Sigmoid colon (tissue), 4 donors: ENCODE measurements at regions not wholly inside any gene's neighbourhood (a gene's known extent, or its start where the extent isn't known, plus 50 kb on each side); places are given as distances from the start of the nearest gene placed in this dataset.

Experiments used
- EP300 ChIP-seq, 4 donors: sonication (generic); formaldehyde crosslinking; IDR thresholded peaks; one replicate each; pipeline ENCODE4 v1.6.1; 2017; ENCODE audit warnings: antibody characterized with exemption in 4 of 4
- POLR2A ChIP-seq, 2 donors: fragments of 450-650 bp; IDR thresholded peaks; one replicate each; pipeline ENCODE4 v1.6.1; 2016; ENCODE audit warnings: antibody characterized with exemption in 2 of 2, mild to moderate bottlenecking in 2 of 2, moderate library complexity in 2 of 2
- POLR2AphosphoS5 ChIP-seq, 4 donors: sonication (generic); formaldehyde crosslinking; IDR thresholded peaks; one replicate each; pipeline ENCODE4 v1.6.1; 2017; ENCODE audit warnings: antibody characterized with exemption in 4 of 4
- TF ChIP-seq, protein P1 (sequence below), 4 experiments: fragments of 450-650 bp in 3 of 4; fragments of 200-600 bp in 1 of 4; IDR thresholded peaks; one replicate each; pipeline ENCODE4 v1.5.1; 2016 to 2019; ENCODE audit warnings: antibody characterized with exemption in 4 of 4, mild to moderate bottlenecking in 3 of 4, moderate library complexity in 2 of 4

DNA sequence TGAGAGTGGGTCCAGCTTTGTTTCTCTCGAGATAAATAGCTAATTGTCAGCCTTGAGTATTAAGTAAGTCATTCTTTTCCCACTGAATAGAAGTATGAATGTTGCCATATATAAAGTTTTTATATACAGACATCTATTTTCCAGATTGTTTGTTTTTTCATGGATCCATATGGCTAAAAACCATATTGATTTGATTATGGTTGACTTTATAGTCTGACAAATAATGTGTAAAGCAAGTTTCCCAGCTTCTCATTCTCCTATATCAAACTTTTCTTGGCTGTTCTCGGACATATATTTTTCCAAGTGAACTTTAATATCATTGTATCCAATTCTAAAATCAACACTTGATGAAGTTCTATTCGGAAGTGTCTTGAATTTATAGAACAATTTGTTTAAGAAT lies 352.4 kb upstream of the MEOX2 start:
- TF ChIP-seq, protein P1, sequence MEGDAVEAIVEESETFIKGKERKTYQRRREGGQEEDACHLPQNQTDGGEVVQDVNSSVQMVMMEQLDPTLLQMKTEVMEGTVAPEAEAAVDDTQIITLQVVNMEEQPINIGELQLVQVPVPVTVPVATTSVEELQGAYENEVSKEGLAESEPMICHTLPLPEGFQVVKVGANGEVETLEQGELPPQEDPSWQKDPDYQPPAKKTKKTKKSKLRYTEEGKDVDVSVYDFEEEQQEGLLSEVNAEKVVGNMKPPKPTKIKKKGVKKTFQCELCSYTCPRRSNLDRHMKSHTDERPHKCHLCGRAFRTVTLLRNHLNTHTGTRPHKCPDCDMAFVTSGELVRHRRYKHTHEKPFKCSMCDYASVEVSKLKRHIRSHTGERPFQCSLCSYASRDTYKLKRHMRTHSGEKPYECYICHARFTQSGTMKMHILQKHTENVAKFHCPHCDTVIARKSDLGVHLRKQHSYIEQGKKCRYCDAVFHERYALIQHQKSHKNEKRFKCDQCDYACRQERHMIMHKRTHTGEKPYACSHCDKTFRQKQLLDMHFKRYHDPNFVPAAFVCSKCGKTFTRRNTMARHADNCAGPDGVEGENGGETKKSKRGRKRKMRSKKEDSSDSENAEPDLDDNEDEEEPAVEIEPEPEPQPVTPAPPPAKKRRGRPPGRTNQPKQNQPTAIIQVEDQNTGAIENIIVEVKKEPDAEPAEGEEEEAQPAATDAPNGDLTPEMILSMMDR (IDR thresholded peaks at IDR 0.05): no peak
- TF ChIP-seq POLR2A (IDR thresholded peaks at IDR 0.05) (no peak), POLR2AphosphoS5 (IDR thresholded peaks at IDR 0.05) (no peak), EP300 (IDR thresholded peaks at IDR 0.05) (no peak)
